ENCODE measurements at regions not wholly inside any gene's neighbourhood (a gene's known extent, or its start where the extent isn't known, plus 50 kb on each side); places are given as distances from the start of the nearest gene placed in this dataset.

DNA sequence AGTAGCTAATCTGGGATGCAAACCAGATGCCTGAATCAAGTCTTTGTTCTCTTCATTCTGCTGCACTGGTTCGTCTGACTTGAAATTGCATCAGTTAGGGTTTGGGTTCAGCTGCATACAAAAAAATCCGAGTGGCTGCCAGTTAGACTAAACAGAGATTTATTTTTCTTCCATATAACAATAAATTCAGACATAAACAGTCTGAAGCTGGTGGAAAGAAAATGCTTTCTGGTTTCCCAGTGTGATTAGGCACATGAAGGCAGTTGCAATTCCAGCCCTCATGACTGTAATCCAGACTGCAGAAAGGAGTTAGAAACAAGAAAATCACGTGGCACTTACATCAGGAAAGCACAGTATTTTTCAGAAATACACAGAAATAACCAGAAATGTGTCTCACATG lies 930.7 kb downstream of the MCTP2 start:
- TF ChIP-seq, protein P1, sequence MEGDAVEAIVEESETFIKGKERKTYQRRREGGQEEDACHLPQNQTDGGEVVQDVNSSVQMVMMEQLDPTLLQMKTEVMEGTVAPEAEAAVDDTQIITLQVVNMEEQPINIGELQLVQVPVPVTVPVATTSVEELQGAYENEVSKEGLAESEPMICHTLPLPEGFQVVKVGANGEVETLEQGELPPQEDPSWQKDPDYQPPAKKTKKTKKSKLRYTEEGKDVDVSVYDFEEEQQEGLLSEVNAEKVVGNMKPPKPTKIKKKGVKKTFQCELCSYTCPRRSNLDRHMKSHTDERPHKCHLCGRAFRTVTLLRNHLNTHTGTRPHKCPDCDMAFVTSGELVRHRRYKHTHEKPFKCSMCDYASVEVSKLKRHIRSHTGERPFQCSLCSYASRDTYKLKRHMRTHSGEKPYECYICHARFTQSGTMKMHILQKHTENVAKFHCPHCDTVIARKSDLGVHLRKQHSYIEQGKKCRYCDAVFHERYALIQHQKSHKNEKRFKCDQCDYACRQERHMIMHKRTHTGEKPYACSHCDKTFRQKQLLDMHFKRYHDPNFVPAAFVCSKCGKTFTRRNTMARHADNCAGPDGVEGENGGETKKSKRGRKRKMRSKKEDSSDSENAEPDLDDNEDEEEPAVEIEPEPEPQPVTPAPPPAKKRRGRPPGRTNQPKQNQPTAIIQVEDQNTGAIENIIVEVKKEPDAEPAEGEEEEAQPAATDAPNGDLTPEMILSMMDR (optimal IDR thresholded peaks at IDR 0.05 in 1 of 3, IDR thresholded peaks at IDR 0.05 in 1 of 3, conservative IDR thresholded peaks at IDR 0.05 in 1 of 3; ENCODE audit: extremely low read depth in 1 of 3, insufficient read depth in 2 of 3, low read length in 3 of 3): no peak
- no peak for TF ChIP-seq EZH2 (IDR thresholded peaks at IDR 0.05; ENCODE audit: low read length)

All from keratinocyte (primary cell).